Rectal smooth muscle tissue (tissue), 1 donor: ENCODE measurements at regions not wholly inside any gene's neighbourhood (a gene's known extent, or its start where the extent isn't known, plus 50 kb on each side); places are given as distances from the start of the nearest gene placed in this dataset.
"Not testable (repeated sequence)": the region's sequence is repeated elsewhere in the genome, so short reads cannot be mapped to it uniquely, and the experiment has no call there.

ENCODE experiments used
- H3K27ac ChIP-seq: one replicate; pipeline ENCODE4 v1.7.0; 2013; ENCODE audit warnings: low read depth, low read length, inconsistent platforms
- H3K27me3 ChIP-seq: one replicate; pipeline ENCODE4 v1.7.0; 2013; ENCODE audit warnings: low read length; ENCODE audit not compliant: control insufficient read depth, insufficient read depth
- H3K36me3 ChIP-seq: one replicate; pipeline ENCODE4 v1.7.0; 2013; ENCODE audit warnings: low read length; ENCODE audit not compliant: control insufficient read depth, insufficient read depth
- H3K4me1 ChIP-seq: one replicate; pipeline ENCODE4 v1.7.0; 2013; ENCODE audit warnings: low read length; ENCODE audit not compliant: control insufficient read depth, insufficient read depth
- H3K4me3 ChIP-seq: one replicate; pipeline ENCODE4 v1.7.0; 2013; ENCODE audit warnings: low read length
- H3K9ac ChIP-seq: one replicate; pipeline ENCODE4 v1.7.0; 2013; ENCODE audit warnings: low read length

DNA sequence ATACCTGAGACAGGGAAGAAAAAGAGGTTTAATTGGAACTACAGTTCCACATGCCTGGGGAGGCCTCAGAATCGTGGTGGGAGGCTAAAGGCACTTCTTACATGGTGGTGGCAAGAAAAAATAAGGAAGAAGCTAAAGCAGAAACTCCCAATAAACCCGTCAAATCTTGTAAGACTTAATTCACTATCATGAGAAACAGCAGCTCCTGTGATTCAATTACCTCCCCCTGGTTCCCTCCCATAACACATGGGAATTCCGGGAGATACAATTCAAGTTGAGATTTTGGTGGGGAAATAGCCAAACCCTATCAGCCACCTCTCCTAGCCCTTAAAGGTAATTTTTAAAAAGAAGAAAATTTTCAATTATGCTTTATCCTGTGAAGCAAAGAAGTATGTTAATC, 728.8 kb downstream of the RNF144A start:
- H3K9ac ChIP-seq: no peak overlapping the region
- no peaks in the 10 kb centered on the region for H3K27me3 ChIP-seq
- H3K4me1 ChIP-seq: no peaks in the 10 kb centered on the region
- no peak overlapping the region for H3K27ac ChIP-seq
- H3K4me3 ChIP-seq: no peak overlapping the region
- no peaks in the 10 kb centered on the region for H3K36me3 ChIP-seq

DNA sequence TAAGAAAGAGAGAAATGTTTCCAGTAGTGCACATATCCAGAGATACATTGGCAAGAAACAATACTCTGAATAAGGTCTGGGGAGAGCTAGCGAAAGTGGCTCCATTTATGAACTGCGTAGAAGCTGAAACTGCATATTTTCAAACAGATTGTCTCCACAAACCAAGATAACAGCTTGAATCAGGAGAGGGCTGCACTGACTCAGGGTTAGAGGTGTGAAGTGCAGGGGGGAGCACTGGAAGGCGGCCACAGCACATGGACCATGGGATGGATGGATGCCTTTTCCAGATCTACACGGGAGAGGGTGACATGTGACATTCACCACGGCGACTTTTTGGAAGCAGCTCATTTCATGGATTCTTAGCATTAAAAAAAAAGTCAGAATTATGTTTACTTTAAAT, 729.4 kb downstream of the RNF144A start:
- Histone ChIP-seq H3K4me3 (no peak overlapping the region), H3K9ac (no peak overlapping the region), H3K27ac (no peak overlapping the region), H3K27me3 (no peaks in the 10 kb centered on the region), H3K4me1 (no peaks in the 10 kb centered on the region), H3K36me3 (no peaks in the 10 kb centered on the region)

DNA sequence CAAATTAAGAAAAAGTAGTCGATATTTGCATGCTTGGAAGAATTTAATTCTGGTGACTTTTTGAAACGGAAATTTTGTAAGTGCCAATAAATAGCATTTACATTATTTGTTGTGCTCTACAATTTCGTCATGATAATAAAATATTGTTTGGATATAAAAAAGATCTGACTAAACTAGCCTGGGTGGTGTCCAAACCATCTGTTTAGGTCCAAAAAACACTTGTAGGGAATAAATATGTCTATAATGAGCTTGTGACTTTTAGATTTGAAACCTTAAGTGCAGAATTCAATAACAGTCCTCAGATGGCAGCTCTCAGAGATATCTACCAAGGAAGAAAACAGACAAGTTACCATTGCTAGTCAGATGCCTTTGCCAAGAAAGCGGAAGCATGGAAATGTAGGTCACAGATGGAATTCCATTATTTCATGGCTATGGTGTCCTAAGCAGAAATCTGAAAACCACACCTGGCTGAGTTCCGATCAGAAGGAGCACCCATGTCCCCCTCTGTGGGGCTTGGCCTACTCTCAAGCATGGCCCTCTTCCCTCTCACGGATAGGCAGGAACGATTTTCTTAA, 731.1 kb downstream of the RNF144A start:
- Histone ChIP-seq H3K36me3 (no peaks in the 10 kb centered on the region), H3K27me3 (no peaks in the 10 kb centered on the region), H3K4me3 (no peak overlapping the region), H3K27ac (no peak overlapping the region), H3K9ac (no peak overlapping the region), H3K4me1 (no peaks in the 10 kb centered on the region)

DNA sequence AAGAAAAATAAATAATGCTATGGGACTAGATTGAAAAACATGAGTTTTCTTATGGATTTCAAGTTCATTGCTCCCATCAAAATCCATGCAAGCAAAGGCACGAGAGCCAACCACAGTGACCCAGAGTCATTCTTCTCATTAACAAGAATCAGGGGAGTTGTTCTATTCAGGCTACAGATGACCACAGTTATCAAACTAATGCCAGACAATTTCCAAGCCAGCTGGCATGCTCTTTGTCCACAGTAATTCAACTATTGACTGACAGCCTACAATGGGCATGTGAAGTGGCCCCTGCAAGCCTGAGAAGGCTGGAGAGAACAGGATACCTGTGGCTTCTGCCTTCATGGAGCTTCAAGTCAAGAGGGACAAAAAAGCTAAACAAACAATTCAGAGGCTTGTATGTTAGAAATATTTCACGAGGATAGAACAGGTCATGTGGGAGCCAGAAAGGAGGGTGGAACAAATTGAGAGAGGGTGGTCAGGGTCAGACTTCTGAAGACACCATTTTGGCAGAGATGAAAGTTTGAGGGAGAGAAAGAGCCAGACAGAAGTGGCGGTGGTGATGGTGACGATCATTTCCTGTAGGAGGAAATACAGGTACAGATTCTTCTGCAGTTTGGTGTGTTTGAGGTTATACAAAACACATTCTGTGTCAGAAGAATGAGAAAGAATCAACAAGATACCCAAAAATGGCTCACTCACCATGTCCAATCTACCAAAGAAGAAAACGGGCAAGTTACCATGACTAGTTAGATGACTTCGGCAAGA, 732.4 kb downstream of the RNF144A start:
- Histone ChIP-seq H3K27ac (no peak overlapping the region), H3K4me1 (no peaks in the 10 kb centered on the region), H3K27me3 (no peaks in the 10 kb centered on the region), H3K4me3 (no peak overlapping the region), H3K9ac (no peak overlapping the region), H3K36me3 (no peaks in the 10 kb centered on the region)

DNA sequence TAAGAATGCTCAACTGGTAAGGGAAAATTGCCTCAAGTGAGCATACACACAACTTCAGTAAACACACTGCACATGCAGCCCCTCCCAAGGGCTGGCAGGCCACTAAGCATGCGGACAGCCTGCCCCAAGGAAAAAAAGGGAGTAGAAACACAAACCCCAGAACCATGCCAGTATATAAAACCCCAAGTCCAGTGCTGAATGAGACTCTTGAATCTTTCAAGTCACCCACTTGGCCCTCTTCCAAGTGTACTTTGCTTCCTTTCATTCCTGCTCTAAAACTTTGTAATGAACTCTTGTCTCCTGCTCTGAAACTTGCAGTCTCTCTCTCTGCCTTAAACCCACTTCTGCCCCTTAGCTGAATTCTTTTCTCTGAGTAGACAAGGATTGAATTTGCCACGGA, 736.4 kb downstream of the RNF144A start:
- H3K9ac ChIP-seq: no peak overlapping the region
- H3K4me1 ChIP-seq: no peaks in the 10 kb centered on the region
- no peak overlapping the region for H3K27ac ChIP-seq
- H3K4me3 ChIP-seq: no peak overlapping the region
- no peaks in the 10 kb centered on the region for H3K27me3 ChIP-seq
- H3K36me3 ChIP-seq: no peaks in the 10 kb centered on the region

DNA sequence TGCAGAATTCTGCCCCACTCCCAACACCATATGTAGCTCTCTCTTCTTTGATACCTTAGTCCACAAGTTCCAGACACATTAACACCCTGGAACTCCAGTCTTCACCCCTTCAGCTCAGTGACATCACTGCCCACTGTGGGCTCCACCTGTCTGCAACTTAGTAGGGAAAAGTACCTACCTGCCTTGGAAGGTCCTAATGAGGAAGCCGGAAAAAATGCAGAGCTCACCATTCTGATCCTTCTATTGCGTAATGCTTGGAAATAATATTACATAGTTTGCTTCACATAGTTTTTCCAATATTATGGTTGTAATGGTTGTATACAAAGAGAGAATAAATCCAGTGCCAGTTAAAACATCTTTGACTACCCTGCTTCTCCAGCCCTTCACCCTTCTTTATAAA, 738.4 kb downstream of the RNF144A start:
- Histone ChIP-seq H3K4me1 (no peaks in the 10 kb centered on the region), H3K27ac (no peak overlapping the region), H3K9ac (no peak overlapping the region), H3K4me3 (no peak overlapping the region), H3K27me3 (no peaks in the 10 kb centered on the region), H3K36me3 (no peaks in the 10 kb centered on the region)

DNA sequence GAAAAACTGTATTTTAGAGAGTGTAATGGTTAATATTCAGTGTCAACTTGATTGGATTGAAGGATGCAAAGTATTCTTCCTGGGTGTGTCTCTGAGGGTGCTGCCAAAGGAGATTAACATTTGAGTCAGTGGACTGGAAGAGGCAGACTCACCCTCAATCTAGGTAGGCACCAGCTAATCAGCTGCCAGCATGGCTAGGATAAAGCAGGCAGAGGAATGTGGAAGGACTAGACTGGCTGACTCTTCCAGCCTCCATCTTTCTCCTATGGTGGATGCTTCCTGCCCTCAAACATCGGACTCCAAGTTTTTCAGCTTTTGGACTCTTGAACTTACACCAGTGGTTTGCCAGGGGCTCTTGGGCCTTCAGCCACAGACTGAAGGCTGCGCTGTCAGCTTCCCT, 740.3 kb downstream of the RNF144A start:
- H3K4me3 ChIP-seq, H3K36me3 ChIP-seq, H3K27me3 ChIP-seq, H3K27ac ChIP-seq, H3K4me1 ChIP-seq, H3K9ac ChIP-seq: not testable (repeated sequence)

DNA sequence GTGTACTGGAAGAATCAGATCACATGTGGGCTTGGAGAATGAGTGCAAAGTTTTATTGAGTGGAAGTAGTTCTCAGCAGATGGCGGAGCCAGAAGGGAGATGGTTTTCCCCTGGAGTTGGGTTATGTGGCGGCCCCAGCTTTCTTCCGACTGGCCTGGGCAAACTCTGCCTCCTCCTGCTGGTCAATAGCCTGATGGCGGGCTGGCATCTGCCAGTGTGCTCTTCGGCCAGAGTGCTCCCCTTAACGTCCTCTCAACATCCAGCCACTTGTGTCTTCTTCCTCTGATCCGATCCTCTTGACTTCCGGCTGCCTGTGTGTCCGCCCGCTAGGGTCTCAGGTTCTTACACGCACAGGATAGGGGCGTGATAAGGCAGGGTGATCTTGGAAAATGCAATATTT, 741.3 kb downstream of the RNF144A start:
- Histone ChIP-seq H3K9ac (no peak overlapping the region), H3K4me3 (no peak overlapping the region), H3K4me1 (no peaks in the 10 kb centered on the region), H3K27me3 (no peaks in the 10 kb centered on the region), H3K27ac (no peak overlapping the region), H3K36me3 (no peaks in the 10 kb centered on the region)

DNA sequence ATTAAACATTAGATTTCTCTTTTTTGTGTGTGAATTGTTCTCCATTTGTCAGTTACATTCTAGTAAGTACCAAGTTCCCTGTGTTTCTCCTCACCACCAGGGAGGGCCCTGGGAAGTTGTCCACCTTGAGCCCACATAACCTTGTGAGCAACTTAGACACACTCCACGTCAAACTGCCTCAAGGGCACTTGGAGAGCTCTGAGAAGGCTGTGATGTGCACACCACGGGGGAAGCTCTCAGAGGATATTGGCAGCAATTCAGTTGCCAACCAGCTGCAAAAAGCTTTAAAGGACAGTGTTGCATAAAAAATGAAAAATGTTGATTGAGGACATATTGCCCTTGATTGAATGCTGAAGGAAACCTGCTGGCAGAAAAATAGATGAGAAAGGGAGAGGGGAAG, 743.6 kb downstream of the RNF144A start:
- H3K4me3 ChIP-seq: no peak overlapping the region
- H3K36me3 ChIP-seq: no peaks in the 10 kb centered on the region

DNA sequence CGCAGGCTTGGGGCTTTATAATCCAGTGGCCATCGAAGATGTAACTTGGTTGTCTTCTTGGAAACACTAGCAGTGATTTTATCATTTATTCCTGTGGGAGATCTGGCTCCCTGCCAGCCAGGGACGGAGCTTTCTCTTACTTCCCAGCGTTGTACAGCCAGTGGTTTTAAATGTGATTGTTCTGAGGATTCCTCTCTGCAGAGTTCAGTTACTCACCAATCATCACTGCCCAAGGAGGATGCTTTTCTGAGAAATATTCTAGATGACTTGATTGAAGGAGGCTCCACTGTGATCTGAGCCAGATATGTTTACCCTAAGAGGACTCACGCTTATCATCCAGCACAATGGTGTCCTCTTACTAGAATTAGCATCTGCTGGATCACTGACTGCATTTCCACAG, 744.3 kb downstream of the RNF144A start:
- Histone ChIP-seq H3K27me3 (no peaks in the 10 kb centered on the region), H3K9ac (no peak overlapping the region)

More for the DNA sequence above, 743.6 kb downstream of the RNF144A start:
- H3K4me1 ChIP-seq: no peaks in the 10 kb centered on the region
- H3K27ac ChIP-seq: no peak overlapping the region
- no peak overlapping the region for H3K9ac ChIP-seq
- no peaks in the 10 kb centered on the region for H3K27me3 ChIP-seq

DNA sequence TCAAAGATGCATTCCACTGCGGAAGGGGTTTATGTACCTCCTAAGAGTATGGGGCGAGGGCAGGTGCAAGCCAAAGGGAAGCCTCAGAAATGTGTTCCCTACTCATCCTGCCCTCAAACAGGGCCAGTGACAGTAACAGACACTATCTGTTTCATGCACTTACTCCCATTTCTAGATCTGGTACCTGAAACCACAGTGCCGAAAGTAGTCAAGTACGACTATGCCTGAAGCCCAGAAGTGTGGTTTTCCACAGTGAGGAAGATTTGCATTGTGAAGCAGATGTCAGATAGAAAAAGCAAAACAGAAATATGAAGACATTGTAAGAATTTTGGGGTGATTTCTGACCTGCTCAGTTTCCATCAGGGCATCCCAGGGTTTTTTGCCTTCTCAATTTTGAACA, 748.7 kb downstream of the RNF144A start:
- Histone ChIP-seq H3K9ac (no peak overlapping the region), H3K4me3 (no peak overlapping the region), H3K4me1 (no peaks in the 10 kb centered on the region), H3K36me3 (no peaks in the 10 kb centered on the region), H3K27ac (no peak overlapping the region), H3K27me3 (no peaks in the 10 kb centered on the region)

More for the DNA sequence above, 744.3 kb downstream of the RNF144A start:
- no peak overlapping the region for H3K4me3 ChIP-seq
- H3K4me1 ChIP-seq: no peaks in the 10 kb centered on the region
- no peak overlapping the region for H3K27ac ChIP-seq
- no peaks in the 10 kb centered on the region for H3K36me3 ChIP-seq

DNA sequence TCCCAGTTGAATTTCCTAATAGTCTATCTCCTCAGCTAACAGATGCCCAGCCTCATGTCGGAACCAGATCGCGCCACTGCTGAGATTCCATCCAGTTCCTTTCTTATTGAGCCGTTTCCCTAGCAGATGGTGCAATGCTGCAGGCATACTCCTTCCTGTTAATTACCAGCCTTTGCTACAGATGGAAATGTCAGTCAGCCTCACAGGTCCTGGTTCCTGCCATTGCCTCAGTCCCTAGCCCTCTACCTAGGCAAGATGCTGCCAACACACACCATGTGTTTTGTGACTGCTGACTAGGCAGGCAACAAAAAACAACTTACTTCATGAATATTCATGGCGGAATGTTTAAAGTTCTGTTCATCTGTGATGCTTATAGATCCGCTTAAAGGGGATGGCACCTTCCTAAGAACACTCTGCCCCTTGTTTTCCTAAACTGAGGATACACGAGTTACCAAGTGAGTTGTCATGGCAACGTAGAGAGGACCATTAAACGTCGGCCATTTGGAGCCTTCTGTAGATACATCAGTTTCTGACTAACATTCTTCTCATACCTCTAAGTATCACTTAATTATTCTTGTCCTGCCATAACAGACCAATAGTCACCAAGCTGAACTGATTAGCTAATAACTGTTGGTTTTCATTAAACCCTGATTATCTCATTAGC, 749.5 kb downstream of the RNF144A start:
- Histone ChIP-seq H3K9ac (no peak overlapping the region), H3K27ac (no peak overlapping the region), H3K4me1 (no peaks in the 10 kb centered on the region), H3K4me3 (no peak overlapping the region), H3K36me3 (no peaks in the 10 kb centered on the region), H3K27me3 (no peaks in the 10 kb centered on the region)
